NCI-H187 treated with DMSO at 0.1 percent for 48 hours (cell line): ENCODE measurements at regions not wholly inside any gene's neighbourhood (a gene's known extent, or its start where the extent isn't known, plus 50 kb on each side); places are given as distances from the start of the nearest gene placed in this dataset.

Experiments
- DNase-seq: peaks from one replicate; lab custom pipeline; 2025; lab: John Stamatoyannopoulos, UW

- DNase-seq, result no peak
Observed at GRCh38 chr12:107320033-107320928, 226.9 kb upstream of the CRY1 start.

GRCh38 chr12:107320929-107321631, 227.7 kb upstream of the CRY1 start:
- DNase-seq, result no peak

- DNase-seq, result no peak
Observed at GRCh38 chr12:107322063-107322462, 228.7 kb upstream of the CRY1 start.

- DNase-seq, result no peak
Observed at GRCh38 chr12:107325075-107325608, 231.8 kb upstream of the CRY1 start.

- no peak for DNase-seq
Observed at GRCh38 chr12:107326237-107326636, 232.9 kb upstream of the CRY1 start.

- DNase-seq, result no peak
Observed at GRCh38 chr12:107327651-107328182, 234.4 kb upstream of the CRY1 start.

GRCh38 chr12:107328442-107329133, 235.2 kb upstream of the CRY1 start:
- DNase-seq, result no peak

GRCh38 chr12:107329569-107330324, 236.4 kb upstream of the CRY1 start:
- DNase-seq, result no peak

GRCh38 chr12:107330831-107331431, 237.6 kb upstream of the CRY1 start:
- no peak for DNase-seq

GRCh38 chr12:107331471-107331870, 238.1 kb upstream of the CRY1 start:
- DNase-seq, result no peak

- no peak for DNase-seq
Observed at GRCh38 chr12:107331912-107332311, 238.6 kb upstream of the CRY1 start.

- no peak for DNase-seq
Observed at GRCh38 chr12:107332743-107333142, 239.4 kb upstream of the CRY1 start.

- no peak for DNase-seq
Observed at GRCh38 chr12:107335802-107336570, 242.6 kb upstream of the CRY1 start.

- no peak for DNase-seq
Observed at GRCh38 chr12:107336695-107337094, 243.3 kb upstream of the CRY1 start.

GRCh38 chr12:107337346-107338095, 244.2 kb upstream of the CRY1 start:
- no peak for DNase-seq

- no peak for DNase-seq
Observed at GRCh38 chr12:107339487-107339886, 246.1 kb upstream of the CRY1 start.

- no peak for DNase-seq
Observed at GRCh38 chr12:107339932-107340331, 246.6 kb upstream of the CRY1 start.

GRCh38 chr12:107340898-107341297, 247.5 kb upstream of the CRY1 start:
- DNase-seq, result no peak

- DNase-seq, result no peak
Observed at GRCh38 chr12:107344035-107344808, 250.9 kb upstream of the CRY1 start.
